ENCODE measurements at regions not wholly inside any gene's neighbourhood (a gene's known extent, or its start where the extent isn't known, plus 50 kb on each side); places are given as distances from the start of the nearest gene placed in this dataset.

GRCh38 chr4:181710143-181710542 lies 533.1 kb upstream of the TENM3 start:
- no peak for TF ChIP-seq CTCF (IDR thresholded peaks at IDR 0.05 in 4 of 5, conservative IDR thresholded peaks at IDR 0.05 in 1 of 5)
- no peak for TF ChIP-seq POLR2A (IDR thresholded peaks at IDR 0.05)

Measured in gastrocnemius medialis (tissue), 4 donors.